COLO668 (cell line): ENCODE measurements at regions not wholly inside any gene's neighbourhood (a gene's known extent, or its start where the extent isn't known, plus 50 kb on each side); places are given as distances from the start of the nearest gene placed in this dataset.

Source experiments
- DNase-seq: peaks from one replicate; lab custom pipeline; 2025; ENCODE audit not compliant: unreplicated experiment; lab: John Stamatoyannopoulos, UW

DNA sequence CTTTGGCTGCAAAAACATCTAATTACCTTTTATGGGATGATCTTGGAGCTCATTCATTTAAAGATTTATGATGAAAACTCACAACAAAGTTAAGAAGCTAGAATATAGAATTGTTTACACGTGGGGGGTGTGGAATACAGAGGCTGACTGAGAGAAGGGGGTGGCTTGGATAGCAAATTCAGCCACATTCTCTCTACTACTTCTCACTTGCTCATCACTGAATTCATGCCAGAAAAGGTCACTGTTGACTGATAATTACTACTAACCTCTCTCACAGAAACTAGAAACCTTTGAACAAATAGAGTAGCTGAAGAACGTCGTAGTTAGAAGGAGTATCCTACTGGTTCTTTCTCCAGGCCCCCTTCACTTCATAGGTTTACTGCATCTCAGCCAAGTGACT lies 808.2 kb downstream of the BRINP1 start:
- DNase-seq: no peak

GRCh38 chr9:118563677-118564076 lies 805.6 kb downstream of the BRINP1 start:
- no peak for DNase-seq

- DNase-seq: no peak
Observed at GRCh38 chr9:118567861-118568260, 801.4 kb downstream of the BRINP1 start.

DNA sequence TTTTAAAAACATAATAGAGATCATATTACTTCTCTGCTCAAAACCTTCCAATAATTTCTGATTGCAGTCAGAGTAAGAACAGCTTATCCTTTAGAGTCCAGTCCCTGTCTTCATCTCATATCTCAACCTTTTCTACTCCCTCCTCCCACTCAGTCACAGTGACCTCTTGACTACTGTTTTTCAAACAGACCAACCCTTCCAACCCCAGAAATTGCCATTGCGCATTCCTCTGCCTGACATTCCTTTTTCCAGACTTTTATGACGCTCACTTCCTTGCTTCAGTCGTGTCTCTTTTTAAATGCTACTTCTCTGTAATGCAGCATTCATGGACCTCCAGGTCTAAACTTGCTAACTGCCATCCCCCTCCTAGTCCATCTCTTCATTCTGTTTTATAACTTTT lies 800.5 kb downstream of the BRINP1 start:
- no peak for DNase-seq

DNA sequence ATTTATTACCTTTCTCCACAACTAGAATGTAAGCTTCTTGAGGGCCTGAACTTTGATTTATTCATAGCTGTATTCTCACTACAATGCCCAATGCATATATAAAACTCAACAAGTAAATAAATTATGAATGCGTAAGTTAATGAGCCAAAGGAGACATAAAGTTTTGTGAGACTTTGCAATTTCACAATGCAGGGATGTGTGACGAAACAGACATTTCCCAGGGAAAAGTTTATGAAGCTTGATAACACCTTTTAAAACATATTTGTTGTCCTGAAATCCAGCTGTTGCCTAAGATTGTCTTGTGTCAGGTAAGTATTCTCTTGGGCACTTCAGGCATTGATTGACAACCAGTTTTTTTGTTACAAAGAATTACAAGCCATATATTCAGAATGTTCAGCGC lies 800.1 kb downstream of the BRINP1 start:
- DNase-seq: no peak

GRCh38 chr9:118570066-118570465 lies 799.2 kb downstream of the BRINP1 start:
- DNase-seq: no peak

DNA sequence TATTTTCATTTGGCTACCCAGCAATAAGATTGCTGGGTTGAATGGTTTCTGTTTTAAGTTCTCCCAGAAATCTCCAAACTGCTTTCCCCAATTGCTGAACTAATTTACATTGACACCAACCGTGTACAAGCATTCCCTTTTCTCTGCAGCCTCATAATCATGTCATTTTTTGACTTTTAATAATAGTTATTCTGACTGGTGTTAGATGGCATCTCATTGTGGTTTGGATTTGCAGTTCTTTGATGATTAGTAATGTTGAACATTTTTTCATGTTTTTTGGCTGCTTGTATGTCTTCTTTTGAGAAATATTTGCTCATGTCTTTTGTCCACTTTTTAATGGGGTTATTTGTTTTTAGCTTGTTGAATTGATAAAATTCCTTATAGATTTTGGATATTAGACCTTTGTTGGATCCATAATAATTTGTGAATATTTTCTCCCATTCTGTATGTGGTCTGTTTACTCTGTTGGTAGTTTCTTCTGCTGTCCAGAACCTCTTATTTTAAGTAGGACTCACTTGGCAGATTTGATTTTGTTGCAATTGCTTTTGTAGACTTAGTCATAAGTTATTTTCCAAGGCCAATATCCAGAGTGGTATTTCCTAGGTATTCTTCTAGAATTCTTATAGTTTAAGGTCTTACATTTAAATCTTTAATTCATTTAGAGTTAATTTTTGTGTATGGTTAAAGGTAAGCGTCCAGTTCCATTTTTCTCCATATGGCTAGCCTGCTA lies 793.7 kb downstream of the BRINP1 start:
- no peak for DNase-seq

GRCh38 chr9:118577121-118577520 lies 792.1 kb downstream of the BRINP1 start:
- DNase-seq: no peak

DNA sequence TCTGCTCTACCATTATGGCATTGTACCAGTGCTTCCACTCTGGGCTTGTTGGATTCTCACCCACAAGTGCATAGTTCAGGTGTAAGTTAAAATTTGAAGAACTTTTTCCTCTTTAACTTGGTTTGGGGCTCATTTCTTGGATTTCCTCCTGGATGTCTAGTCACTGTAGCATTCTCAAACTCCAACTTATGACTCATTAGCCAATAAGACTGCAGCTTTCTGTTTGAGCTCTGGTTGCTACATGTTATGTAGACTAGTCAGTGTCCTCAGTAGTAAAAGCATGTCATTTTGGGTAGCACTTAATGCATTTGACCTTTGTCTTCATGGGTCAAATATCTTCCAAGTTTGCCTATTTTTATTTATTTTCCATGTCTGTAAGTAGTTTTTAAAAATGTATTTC lies 790.8 kb downstream of the BRINP1 start:
- DNase-seq: no peak

DNA sequence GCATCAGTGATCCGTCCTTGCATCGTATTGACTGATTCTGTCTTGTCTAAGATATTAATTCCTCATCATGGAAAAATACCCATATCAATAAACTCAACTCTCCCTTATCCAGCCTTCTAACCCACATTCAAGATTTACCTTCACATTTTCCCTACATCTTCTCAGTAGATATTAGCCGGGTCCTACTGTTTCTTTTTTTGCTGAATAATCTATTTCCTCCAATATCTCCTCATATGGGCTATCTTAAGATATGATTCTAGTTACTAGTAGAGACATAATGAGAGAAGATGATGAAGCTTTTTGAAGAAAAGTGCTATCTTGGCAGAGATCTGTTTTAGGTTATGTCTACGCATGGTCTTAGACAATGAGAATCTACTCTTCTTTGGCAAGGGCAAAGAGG lies 785.8 kb downstream of the BRINP1 start:
- no peak for DNase-seq

- no peak for DNase-seq
Observed at GRCh38 chr9:118586978-118587377, 782.3 kb downstream of the BRINP1 start.

GRCh38 chr9:118594428-118594827 lies 774.8 kb downstream of the BRINP1 start:
- no peak for DNase-seq

DNA sequence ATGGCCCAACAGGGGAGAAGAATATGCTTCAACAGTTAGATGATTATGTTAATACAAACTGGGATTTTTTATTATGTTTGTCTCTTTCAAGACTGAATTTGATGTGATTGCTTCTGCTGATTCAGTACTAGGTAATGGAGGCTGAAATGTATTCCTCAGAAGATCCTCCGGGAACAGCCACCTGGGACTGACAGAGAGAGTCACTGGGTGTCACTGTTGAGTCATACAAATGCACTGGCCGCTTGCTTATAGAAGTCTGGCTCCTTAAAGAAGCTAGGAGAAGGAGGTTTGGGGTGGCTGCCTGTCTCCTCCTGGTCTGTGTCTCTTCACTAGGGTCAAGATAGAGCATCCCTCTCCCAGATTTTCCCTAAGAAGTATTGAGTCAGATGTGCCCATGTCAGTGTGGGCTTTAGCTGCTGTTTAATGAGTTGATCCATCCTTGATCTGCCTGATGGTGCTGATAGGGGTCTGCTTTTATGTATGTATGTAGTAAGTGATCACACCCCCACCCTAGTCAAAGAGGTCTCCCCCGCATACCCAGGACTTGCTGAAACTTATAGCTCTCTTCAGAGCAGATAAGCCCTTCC lies 773.4 kb downstream of the BRINP1 start:
- peak; percentile 39 for DNase-seq

- DNase-seq: no peak
Observed at GRCh38 chr9:118596374-118597015, 772.7 kb downstream of the BRINP1 start.

DNA sequence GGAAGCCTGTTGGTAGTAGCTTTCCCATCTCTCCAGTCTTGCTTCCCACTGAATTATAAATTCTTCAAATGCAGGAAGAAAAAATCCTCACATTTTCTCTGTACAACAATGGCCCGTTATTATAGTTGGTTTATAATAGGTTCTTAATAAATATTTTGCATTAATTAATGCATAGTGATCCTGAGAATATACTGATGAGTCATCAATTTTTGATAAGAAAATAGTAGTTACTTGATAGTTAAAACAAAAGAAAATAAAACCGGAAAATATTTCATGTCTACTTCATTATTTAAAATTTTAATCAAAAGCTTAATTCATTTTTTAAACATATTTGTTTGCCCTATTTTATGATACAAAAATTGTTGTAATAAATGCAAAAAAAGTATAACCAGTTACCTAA lies 762.6 kb downstream of the BRINP1 start:
- no peak for DNase-seq

GRCh38 chr9:118609355-118610044 lies 759.7 kb downstream of the BRINP1 start:
- no peak for DNase-seq

GRCh38 chr9:118612201-118612600 lies 757.0 kb downstream of the BRINP1 start:
- DNase-seq: no peak

DNA sequence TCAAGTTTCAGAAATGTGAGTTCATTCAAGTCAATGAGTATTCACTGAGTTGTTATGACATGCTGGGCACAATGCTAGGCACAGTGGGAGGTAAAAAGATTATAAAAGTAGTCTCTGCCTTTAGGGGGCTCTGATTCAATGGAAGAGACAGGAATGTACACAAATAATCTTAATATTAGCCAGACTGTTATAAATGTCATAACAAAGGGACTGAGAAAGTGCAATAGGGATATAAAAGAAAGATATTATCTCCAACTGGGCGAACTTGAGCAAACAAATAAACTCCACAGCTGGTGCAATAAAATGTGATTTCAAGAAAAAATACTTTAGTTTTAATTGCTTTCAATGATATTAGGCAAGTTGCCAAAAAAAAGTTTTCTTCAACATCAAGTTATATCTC lies 755.2 kb downstream of the BRINP1 start:
- no peak for DNase-seq

GRCh38 chr9:118618084-118618483 lies 751.2 kb downstream of the BRINP1 start:
- no peak for DNase-seq

DNA sequence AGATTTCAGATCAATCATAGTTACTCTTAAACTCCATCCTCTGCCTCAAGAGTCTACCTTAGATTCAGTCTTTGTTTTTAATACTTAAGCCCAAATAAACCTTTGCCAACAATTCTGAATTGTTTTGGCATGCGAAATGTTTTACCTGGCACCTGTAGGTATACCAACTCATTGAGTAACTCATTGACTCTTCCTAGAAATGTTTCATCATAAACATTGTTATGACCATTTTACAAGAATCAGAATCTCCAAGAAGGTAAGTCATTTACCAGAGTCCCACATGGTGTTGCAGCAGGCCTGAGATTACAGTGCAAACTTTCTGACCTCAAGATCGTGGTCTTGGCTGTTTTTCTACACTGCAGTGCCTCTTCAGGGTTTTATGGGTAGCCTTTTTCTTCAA lies 750.4 kb downstream of the BRINP1 start:
- no peak for DNase-seq

DNA sequence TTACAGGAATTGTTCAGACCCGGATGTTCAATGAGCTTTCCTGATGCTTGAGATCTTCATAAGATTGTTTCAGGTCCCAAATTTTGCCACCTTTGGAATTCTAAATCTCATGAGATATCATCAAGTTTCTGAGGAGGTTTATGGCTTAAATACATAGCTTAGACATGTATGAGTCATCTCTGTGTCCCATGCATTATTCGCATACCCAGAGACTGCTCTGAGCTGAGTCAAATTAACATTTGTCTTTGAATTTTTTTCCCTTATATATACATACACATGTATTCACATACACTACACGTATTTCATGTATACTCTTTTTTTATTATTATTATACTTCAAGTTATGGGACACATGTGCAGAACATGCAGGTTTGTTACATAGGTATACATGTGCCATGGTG lies 744.6 kb downstream of the BRINP1 start:
- DNase-seq: no peak

GRCh38 chr9:118630079-118630478 lies 739.2 kb downstream of the BRINP1 start:
- DNase-seq: no peak
